ENCODE measurements at regions not wholly inside any gene's neighbourhood (a gene's known extent, or its start where the extent isn't known, plus 50 kb on each side); places are given as distances from the start of the nearest gene placed in this dataset.

DNA sequence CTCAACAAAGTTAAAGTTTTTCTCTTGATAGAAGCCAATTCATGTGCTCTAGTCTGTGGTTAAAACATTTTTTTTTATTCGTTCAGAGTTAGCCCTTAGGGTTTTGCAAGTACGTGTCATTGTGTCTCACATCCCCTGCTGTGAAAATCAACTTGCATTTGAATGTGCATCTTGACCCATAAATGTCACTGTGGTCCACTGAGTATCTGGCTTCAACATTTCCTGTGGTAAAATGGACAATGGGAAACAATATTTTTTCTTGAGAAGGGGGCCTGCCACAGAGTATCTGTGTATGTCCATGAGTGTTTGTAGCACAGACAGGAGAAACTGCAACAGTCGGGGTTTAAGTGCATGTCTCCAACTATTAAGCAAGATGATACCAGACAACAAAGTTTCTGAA, 554.8 kb upstream of the TENM3 start:
- no peak for DNase-seq

DNA sequence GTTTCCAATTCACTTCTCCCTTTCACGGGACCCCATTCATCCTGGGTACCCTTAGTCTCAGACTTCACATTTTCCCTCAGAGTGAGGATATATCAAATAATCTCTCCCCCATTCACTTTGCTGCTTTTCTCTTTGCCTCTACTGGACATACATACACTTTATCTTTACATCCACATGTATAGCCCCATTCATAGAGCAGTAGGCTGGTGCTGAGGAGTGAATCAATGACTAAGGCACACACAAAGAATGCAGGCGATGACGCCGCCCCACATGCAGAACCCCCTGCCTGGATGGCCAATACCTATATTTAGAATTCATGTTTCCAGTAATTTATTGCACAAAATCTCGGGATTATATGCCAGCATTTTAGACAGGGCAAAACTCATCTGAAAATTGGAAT, 554.3 kb upstream of the TENM3 start:
- no peak for DNase-seq

DNA sequence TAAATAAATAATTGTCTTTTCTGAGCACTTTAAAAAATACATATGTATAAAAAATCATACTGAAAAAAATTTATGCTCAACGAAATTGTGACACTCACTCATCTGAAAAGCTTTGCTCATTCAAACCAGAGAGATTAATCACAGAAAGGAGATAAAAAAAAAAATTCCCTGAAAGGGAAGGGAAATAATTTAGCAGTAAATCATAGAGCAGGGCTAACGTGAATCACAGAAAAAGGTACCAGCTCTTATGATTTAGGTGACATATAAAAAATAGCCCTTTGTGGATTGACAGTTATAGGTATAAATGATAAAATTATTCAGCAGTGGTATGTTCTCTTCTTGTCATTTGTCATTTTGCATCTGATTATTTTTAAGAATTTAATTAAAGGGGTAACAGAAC, 552.7 kb upstream of the TENM3 start:
- no peak for DNase-seq

DNA sequence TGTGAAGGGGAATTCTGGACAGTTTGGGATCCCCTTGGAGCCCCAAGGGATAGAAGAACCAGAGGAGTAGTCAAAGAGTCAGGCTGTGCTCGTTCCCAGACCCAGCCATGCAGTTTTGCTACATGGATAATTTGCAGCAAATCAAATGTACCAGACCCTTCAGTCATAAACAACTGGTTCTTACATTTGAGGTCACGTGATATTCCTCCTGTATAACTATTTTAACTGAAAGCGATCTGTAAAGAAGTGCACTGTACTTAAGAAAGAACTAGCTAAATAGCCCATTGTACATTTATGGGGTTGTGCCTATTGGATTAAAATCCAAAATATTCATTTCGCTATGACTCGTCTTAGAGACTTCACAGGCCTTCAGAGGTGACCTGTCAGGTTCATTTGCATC, 550.2 kb upstream of the TENM3 start:
- no peak for DNase-seq

DNA sequence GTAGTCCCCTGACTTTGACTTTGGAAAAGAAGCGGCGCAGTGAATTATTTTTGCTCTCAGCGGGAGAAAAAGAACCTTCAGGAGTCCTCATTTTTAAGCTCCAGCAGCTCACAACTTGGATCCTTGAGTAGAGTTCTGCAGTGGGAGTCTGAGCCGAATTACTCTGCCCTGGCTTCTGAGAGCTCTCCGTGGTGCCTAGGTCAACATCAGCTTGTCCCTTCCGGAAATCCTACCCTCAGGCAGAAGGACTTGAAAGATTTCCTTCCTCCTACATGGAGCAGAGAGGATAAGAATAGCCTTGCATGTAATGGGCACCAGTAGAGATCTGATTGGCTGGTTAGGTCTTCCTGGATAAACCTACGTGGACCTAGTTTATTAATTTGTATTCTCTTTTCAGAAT, 549.7 kb upstream of the TENM3 start:
- DNase-seq, result no peak

DNA sequence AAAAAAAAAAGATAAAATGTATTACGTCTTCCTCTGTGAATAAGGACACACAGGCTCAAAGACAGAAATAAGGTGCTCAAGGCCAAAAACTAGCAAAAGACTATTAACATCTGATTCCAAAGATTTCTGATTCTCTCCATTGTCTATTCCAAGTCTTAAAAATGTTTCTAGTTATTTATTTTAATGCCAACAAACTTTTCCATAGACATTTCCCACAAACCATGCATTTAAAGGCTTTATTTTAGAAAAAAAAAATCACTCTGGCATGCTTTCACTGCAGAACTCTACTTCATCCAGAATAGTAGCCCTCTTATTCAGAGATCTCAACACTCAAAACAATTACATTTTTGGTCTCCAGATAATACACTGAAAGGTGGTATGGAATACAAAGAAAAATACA, 545.0 kb upstream of the TENM3 start:
- no peak for DNase-seq

DNA sequence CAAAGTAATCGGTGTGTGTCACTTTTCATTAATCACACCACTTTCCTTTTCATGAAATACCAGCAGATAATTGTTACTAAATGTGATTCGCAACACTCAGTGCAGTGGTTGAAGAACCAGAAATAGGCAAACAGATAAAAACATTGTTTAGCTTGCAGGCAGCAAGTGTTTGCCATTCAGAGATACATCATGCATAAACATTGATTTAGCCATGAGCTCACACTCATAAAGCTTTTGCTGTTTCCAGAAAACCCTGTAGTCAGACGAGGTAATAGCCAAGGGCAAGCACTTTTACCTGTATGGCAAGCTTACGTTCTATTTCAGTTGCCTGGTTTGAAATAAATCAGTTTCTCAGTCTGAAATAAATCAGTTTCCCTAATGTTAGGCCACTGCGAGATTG, 542.0 kb upstream of the TENM3 start:
- DNase-seq, result no peak

DNA sequence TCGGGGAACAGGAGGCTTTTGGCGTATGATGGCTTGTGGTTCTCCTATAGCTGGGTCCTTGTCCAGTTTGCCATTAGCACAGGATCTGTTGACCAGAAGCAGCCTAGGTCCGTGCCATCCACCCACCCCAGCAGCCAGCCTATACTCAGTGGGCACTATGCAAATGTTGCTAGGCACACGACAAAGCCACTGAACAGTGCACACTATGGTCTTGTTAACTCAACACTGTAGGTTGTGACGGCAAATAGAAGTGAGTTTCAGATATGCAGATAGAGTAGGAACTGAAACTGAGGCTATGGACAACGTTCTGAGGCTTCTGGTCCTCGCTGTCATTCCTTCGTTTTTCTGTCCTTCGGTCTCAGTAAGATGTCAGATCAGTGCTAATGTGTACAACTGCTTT, 541.3 kb upstream of the TENM3 start:
- DNase-seq, result no peak

DNA sequence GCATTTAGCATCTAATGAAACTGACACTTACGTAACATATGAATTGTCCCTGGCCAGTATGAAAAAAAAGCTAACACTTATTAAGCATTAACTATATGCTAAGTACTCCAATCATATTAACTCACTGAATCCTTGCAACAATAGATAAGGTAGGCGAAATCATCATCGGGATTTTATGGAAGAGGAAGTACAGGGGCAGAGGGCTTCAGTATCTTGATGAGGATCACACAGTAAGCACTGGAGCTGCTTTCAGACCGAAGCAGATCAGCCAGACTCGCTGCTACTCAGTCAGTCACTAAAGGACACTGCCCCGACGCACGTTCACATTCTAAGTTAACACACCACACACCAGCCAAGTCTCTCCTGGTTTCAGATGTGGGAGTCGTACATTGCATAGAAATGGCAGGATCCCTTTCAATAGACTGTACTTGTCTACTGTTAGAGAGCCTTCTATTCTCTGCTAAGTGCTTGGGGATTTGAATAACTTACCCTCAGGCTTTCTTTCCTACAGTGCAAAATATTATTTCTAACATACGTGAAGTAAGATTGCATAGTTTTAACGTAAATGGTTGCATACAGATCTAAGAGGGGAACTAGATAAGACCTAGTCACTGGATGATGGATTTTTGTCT, 540.2 kb upstream of the TENM3 start:
- DNase-seq, result no peak

DNA sequence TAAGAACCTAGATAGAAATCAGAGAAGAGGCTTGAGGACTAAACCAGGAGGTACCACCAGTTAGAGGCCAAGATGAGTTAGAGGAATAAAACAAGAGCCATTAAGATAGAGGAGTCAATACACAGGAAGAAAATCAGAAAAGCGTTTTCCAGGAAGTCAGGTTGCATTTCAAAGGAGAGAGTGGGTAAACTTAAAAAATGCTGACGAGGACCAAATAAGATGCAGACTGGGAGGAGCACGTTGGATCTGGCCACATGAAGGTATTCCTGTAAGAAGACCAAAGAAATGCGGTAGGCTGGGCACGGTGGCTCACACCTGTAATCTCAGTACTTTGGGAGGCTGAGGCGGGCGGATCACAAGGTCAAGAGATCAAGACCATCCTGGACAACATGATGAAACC, 533.1 kb upstream of the TENM3 start:
- DNase-seq, result no peak

DNA sequence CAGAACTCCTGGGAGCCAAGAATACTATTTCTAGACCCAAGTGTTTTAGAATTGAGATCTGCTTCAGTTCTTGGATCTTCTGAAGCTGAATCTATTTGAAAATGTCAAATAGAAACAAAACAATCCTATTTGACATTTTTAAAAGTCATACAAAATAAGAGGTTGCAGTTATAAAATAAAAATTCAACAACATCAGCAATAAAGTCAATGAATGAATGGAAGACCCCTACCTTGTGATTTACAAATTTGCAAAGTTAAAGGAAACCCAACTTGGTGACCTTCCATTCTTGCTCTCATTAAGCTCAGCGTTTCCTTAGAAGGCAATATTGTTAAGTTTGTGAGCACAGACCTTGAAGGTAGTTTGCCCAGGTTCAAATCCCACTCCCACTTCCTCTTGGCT, 531.8 kb upstream of the TENM3 start:
- no peak for DNase-seq

DNA sequence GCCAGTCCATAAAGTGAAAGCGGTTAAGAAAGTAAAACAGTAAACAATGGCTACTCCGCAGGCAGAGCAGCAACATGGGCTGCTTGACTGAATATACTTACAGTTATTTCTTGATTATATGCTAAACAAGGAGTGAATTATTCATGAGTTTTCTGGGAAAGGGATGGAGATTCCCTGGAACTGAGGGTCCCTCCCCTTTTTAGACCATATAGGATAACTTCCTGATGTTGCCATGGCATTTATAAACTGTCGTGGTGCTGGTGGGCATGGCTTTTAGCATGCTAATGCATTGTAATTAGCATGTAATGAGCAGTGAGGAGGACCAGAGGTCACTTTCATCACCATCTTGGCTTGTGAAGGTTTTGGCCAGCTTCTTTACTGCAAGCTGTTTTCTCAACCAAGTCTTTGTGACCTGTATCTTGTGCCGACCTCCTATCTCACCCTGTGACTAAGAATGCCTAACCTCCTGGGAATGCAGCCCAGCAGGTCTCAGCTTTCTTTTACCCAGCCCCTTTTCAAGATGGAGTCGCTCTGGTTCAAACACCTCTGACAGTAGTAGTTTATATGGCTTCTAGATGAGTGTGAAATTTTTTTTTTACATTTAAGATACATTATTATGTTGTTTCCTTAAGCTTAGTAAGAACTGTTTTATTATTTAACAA, 514.8 kb upstream of the TENM3 start:
- no peak for DNase-seq

DNA sequence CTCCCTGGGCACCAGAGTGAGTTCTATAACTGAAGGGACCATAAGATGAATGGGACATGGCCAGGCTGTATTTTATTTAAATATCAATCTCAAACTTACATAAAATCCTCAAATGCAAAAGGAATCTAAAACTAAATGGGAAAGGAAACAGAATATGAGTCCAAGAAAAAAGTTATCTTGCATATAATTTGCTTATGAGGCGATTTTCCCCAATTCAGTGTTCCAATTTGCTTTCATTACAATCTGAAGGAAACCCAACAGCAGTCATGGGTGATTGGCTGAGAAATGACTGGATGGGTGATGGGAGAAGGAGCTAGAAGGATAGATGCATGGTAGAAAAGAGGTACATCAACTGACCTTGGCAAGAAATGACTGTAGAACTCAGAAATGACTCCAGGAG, 511.3 kb upstream of the TENM3 start:
- no peak for DNase-seq

DNA sequence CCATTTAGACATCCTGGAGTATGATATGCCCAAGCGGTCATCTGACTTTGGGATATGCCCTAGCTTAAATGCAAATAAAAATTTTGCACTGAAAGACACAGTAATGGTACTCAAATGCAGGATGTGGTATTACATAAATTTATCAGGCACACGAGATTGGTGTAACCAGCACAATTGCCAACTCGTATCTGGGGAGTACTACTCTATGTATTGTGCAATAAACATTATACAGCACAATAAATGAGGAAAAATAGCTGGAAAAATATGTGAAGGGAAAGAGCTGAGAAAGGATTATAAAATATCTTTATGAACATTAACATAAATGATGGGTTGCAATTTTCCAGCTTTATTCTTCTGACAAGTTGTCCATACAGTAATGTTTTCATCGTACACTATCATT, 505.5 kb upstream of the TENM3 start:
- DNase-seq, result no peak

DNA sequence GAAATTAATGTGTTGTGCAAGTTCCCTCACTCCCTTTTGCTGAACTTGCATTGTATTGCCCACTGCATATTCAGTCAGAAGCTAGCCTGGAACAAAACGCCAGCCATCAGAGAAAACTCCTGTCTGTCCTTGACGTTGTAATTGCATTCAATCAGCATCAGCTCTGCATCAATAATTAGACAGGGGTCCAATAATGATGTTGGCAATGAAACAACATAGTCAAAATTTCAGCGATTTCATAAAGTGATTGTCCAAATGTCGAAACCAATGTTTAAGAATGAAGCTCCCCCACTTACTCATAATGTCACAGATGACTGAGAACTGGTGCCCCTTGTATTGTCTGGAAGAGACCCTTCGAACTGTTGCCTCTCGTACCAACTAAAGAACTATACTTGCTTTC, 504.2 kb upstream of the TENM3 start:
- DNase-seq, result no peak

DNA sequence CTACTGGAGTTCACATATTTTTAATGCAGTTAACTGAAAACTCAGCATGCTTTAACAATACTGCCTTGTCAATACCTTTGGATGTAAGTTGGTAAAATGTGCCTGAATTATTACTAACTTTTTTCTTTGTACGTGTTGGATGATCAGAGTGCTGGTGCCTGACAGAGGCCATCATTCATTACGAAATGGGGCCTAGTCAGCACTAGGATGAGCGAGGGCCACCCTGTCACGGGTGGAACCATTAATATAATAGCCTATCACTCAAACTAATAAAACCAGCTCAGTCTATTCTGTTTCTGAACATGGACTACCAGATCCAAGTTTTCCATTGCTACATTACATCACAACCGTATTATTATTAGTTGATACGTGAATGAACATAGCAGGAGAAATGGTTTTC, 501.7 kb upstream of the TENM3 start:
- no peak for DNase-seq

DNA sequence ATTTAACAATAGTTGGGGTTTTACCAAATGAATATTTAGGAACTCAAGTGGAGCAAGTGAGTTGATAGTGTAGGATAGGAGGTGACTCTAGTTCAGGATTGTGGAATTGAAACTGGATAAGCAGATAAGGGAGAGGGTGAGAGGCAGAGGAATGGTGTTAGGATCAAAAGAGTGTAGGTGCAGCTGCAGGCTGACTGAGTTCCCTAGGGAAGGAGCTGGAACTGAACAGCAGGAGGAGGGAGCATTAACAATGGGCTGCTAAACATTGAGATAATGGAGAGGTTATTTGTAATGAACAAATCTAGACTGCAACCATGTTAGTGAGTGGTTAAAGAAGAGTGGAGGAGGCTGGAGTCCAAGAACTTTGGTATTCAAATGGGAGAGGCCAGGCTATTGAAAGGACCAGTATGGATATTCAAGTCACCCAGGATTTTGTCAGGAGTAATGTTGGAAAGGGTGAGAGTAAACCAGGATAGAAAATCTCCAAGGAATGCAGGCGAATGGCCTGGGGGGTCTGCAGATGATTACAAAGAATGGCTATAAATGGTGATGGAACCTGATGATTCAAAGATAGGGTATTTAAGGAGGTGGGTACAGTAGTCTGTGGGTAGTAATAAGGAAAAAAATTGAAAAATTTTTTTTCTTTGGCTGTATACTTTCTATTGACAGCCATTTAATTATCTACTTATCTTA, 497.1 kb upstream of the TENM3 start:
- DNase-seq, result no peak

DNA sequence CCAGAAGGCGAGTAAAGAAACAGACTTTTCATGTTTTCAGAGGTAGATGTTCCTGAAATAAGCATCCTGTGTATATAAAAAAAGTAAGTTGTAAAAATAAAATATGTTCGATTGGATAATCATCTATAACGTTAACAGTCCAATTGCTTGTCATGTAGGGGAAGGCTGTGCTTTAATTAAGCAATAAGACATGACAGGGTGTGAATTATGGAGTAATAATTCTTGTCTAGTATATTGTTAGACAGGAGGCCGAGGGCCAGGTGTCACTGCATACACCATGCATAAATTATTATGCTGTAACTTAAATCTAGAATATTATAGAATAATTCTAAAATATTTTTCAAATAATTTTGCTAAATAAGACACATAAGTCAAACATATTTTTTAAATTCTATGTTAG, 494.6 kb upstream of the TENM3 start:
- peak; percentile 4 for DNase-seq

DNA sequence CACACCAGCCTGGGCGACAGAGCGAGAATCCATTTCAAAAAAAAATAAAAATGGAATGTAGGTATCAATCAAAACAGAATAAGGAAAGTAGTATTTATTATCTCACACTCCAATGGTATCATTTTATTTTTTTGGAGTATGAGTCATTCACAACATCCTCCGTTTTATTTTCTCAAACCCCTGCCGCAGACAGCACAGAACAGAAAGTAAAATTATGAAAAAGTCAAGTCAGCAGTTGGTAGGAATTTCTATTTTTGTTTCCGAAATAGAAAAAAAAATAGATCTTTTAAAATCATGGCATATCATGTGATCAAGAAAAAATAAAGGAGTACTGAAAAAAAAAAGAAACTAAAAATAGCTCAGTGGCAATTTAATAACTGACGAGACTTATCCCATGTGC, 490.7 kb upstream of the TENM3 start:
- no peak for DNase-seq

DNA sequence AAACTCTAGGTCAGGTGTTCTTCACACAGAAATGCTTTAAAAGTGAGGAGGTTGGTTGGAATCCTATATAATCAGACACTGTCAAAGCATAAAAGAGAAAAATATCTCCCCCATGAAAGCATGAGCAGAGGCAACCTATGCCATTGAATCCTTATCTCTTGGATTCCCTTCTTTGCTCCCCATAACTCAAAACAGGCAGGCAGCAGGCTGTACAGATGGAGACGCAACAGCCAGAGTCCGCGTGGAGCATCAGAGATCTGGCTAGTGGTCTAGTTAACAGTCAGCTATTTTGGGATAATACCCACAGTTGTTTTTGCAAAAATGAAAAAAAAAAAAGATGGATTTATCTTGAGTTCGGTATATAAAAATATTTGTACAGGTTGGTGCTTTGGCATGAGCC, 490.0 kb upstream of the TENM3 start:
- no peak for DNase-seq

DNA sequence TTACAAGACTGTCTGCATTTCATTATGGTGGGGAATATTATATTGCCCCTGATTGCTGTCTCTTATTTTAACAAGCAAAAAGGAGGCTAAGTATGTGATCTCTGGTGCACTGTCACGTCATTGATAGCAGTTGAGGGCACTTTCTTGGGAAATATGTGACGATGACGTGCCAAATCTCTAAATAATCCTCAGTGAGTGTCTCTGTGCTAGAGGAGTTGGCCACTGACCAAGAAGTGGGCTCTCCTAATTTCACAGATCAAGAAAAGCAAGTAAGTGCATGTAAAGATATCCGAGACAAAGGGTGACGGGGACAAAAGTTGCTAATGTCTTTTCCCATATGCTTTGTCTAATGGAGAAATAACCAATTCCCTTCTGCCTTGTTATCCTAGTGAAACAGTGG, 487.4 kb upstream of the TENM3 start:
- DNase-seq, result no peak

DNA sequence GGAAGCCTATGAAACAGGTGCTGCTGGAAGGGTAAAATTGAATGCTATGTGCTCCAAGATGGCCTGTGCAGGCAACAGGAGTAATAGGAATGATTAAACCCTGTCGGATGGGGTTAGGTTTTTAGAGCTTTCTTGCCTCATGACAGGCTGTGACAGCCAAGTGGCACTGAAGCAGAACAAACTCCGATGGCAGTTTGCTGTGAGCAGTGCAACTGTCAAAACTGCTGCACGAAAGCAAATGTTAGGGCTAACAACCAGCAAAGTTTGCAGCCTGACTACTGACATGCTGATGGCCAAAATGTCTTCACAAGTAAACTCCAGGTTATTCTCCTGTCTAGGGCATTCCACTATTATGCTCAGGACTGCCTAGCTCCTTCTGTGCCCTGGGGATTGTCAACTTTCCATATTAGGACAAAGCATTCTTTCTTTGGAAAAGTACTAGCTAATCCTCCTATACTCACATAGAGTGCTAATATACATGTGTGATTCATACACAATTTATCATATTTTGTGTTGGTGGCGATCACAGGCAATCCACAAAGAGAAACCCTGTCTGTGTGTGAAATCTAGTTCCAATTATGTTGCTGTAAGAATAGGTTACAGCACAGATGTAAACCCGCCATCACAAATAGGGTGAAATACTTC, 486.6 kb upstream of the TENM3 start:
- DNase-seq, result no peak

DNA sequence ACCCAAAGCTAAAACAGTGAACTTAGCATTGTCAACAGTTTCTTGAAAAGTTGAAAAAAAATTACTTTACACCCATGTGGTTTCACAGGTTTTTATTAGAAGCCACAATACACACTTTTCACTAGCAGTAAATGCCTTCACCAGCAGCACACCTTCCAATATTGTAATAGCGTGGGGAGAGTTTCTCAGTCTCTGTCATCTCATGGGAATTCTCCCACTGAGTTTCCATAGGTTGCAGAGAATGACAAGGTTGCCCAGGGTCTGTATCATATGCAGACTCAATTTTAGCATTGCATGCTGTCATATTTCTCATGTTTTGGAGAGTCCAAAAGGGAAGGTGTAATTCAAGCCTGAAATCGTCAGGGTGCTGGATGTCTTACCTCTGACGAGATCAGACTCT, 486.1 kb upstream of the TENM3 start:
- no peak for DNase-seq
